HG02870 (cell line): ENCODE measurements at regions not wholly inside any gene's neighbourhood (a gene's known extent, or its start where the extent isn't known, plus 50 kb on each side); places are given as distances from the start of the nearest gene placed in this dataset.
"Not testable (repeated sequence)": the region's sequence is repeated elsewhere in the genome, so short reads cannot be mapped to it uniquely, and the experiment has no call there.

Experiments
- ATAC-seq: cut with Tn5 transposase; IDR thresholded peaks from one replicate; pipeline ENCODE4 v1.9.1; 2021; ENCODE audit warnings: mild to moderate bottlenecking, moderate library complexity; ENCODE audit not compliant: unreplicated experiment

DNA sequence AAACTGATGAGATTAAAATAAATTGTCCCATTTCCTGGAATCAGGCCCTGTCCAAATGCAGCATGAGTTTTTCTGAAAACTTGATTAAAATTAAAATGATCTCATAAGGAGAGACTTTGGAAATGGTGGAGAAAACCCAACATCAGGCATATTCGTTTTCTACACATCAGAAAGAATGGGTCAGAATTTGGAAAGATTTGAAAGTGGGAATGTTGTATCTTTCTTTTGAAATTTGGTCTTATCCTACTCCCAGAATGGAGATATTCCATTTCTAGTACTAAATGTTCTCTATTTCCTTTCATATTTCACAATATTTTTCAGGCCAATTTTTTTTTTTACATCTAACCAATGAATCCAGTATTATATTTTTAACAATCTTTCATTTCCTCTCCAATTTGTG, 223.9 kb upstream of the RXFP2 start:
- no peak for ATAC-seq

GRCh38 chr13:31517599-31517998, 221.7 kb upstream of the RXFP2 start:
- no peak for ATAC-seq

DNA sequence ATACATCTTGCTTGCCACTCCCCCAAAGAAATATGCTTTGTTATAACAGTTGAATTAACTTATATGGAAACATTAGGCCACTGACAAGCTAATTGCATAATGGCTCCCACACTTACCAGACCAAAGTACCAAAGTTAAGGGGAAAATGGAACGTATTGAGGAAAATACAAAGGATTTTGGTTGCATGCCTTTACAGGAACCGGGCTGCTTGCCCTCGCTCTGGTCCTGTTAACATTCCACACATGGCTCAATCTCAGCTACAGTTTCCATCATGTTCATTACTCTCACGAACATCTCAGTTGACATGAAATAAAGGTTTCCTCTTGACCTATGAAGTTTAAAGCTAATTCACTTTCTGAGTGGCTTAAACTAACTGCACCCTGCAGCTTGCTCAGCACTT, 220.7 kb upstream of the RXFP2 start:
- ATAC-seq: no peak

DNA sequence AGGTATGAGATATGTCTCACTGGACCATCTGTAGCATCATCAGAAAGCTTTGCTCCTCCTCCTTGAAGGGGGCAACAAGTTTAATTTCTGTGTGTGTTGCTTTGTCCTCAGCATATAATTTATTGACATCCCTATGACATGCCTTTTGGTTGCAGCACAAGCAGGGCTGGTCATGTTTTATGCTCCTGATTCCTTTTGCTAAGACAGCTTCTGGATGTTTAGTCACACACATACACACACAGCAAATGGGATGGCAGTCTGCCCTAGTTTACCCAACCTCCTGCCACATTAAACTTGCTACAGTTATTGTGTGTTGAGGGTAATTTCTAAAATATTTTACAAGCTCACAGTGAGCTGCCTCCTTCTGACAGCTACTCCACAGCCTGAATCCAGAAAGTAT, 217.9 kb upstream of the RXFP2 start:
- ATAC-seq: no peak

GRCh38 chr13:31522396-31522795, 216.9 kb upstream of the RXFP2 start:
- no peak for ATAC-seq

DNA sequence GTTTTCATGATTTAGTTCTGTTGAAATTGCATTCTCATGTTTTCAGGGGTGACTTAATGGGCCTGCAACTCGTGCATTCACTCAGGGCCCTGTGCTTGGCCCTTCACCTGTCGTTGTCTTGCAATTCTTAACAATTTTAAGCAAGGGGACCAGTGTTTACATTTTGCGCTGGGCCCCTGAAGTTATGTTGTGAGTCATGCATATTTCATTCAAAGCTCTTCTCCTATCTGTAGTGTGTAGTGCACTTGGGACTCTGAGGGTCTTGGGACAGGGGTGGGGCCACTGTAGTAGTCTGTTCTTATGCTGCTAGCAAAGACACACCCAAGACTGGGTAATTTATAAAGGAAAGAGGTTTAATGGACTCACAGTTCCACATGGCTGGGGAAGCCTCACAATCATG, 211.2 kb upstream of the RXFP2 start:
- ATAC-seq: no peak

DNA sequence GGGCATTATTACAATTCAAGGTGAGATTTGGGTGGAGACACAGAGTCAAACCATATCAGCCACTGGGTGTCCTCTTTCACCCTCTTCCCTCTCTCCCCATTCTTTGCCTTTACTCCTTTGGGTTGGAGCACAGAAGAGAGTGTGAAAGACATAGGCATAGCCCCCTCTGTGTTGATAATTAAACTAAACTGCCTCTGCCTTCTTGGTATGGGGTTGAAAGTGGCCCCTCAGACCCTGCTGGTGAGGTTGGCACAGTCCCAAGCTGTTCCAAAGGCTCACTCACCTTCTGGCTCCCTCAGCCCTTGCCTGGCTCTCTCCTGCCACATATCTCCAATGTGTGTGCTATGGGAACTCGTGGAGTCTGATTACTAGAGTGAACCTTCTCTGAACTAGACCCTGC, 210.6 kb upstream of the RXFP2 start:
- ATAC-seq: no peak

GRCh38 chr13:31530922-31531321, 208.4 kb upstream of the RXFP2 start:
- ATAC-seq: no peak

DNA sequence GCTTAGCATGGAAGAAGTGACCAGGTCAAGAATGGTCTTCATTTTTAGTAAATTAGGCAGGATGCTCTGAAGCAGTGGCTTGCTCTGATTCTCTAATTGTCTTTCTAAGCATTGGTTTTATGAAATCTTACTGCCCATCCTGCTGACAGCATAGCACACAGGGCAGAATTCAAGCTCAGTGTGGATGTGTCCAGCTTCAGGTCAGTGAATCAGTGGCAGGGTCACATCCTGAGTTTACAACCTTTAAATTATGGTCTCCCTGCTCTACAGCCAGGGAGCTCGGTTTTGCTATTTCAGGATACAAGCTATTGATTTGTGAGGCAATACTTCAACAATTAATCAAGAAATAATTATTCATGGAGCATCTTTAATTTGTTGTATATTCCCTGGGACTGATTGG, 202.3 kb upstream of the RXFP2 start:
- ATAC-seq: no peak

GRCh38 chr13:31538067-31539042, 201.0 kb upstream of the RXFP2 start:
- ATAC-seq: no peak

GRCh38 chr13:31540281-31540680, 199.0 kb upstream of the RXFP2 start:
- ATAC-seq: no peak

- no peak for ATAC-seq
Measured at GRCh38 chr13:31543190-31543589, 196.1 kb upstream of the RXFP2 start.

GRCh38 chr13:31545616-31546015, 193.7 kb upstream of the RXFP2 start:
- ATAC-seq: no peak

DNA sequence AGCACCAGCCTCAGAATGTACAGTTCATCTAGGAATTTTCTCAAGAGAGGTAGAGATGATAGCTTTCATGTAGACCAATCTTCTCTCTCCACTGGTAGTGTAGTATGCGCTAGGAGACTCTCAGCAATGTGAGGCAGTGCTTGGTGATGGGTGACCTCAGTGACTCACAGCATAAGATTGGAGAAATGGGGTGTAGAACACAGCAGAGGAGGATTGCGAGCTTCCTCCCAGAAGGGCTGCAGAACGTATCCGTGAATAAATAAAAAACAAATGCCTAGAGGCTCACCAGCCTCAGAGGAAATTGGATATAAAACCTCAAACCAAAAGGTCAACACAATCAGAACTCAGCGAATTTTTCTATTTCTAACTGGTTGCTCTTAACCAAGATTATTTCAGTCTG, 182.9 kb upstream of the RXFP2 start:
- no peak for ATAC-seq

DNA sequence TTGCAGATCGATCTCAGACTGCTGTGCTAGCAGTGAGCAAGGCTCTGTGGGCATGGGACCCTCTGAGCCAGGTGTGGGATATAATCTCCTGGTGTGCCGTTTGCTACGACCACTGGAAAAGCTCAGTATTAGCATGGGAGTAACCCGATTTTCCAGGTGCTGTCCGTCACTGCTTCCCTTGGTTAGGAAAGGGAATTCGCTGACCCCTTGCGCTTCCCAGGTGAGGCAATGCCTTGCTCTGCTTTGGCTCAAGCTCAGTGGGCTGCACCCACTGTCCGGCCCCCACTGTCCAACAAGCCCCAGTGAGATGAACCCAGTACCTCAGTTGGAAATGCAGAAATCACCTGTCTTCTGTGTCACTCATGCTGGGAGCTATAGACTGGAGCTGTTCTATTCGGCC, 155.1 kb upstream of the RXFP2 start:
- not testable (repeated sequence) for ATAC-seq

DNA sequence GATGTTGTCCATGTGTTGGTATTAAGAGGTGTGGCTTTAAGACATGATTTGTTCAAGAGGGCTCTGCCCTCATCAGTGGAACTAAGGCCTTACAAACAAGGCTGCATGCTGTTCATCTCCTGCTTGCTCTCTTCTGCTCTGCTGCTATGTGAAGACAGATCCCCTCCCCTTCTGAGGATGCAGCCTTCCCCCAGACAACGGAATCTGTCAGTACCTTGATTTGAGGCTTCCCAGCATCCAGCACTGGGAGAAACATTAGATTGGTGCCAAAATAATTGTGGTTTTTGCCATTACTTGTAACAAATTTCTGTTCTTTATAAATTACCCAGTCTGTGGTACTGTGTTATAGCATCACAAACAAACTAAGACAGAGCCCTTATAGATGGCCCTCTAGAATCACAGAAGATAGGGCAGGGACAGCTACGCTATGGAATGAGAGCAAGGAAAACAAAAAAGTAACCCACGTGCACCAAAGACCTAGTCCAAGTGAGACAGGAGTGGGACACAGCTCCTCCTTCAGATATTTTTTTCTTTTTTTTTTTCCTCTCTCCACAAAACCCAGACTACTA, 151.5 kb upstream of the RXFP2 start:
- no peak for ATAC-seq

GRCh38 chr13:31588316-31588715, 151.0 kb upstream of the RXFP2 start:
- ATAC-seq: no peak

- ATAC-seq: no peak
Measured at GRCh38 chr13:31588893-31589292, 150.4 kb upstream of the RXFP2 start.

DNA sequence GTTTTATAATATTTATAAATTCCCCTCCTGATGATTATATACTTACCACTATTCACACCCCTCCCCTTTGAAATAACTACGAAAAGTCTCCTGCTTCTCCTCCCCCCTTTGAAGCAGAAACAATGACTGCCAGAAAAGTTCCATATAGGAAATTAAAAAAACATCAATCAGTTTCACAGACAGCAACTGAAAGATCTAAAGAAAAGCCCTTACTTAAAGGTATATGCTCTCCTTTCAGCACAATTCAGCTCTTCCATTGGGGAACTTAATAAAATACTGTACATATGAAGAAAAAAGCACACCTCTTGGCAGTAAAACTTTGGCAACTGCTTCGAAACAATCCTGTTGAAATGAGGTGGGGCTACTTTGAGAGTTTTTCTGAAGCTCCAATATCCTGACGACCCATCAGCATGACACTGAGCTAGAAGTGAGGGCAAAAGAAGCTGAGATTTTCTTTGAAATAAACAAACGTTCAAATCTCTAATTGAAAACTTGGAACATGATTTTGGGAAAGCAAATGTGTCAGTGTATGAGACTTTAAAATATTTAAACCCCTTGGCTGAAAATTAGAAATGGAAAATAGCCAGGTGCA, 147.6 kb upstream of the RXFP2 start:
- no peak for ATAC-seq

GRCh38 chr13:31594056-31594455, 145.3 kb upstream of the RXFP2 start:
- no peak for ATAC-seq

DNA sequence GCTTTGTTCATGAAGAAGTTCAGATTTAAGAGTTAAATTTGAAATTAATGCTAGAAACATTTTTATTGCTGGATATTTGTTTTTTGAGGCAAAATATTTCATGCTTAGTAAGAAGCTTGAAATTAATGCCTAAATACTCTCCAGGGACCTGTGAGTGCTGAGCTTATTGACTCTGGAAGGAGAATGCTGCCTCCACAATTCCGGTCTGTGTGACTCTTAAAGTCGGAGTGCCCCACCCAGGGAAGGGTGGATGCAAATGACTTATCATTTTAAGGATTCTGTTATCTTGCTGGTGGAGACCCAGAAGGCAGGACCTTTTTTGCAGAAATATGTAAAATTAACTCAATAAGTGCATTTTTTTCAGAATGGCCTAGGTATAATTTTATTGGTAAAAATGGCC, 143.8 kb upstream of the RXFP2 start:
- no peak for ATAC-seq

- no peak for ATAC-seq
Measured at GRCh38 chr13:31598990-31599389, 140.3 kb upstream of the RXFP2 start.
